Activated gamma-delta T cell treated with anti-CD3 and anti-CD28 coated beads, Interleukin-2, amount 50 U/mL, for 16 hours (primary cell): ENCODE measurements at regions not wholly inside any gene's neighbourhood (a gene's known extent, or its start where the extent isn't known, plus 50 kb on each side); places are given as distances from the start of the nearest gene placed in this dataset.

Experiments used
- DNase-seq: peaks from one replicate; pipeline ENCODE4 v3.0.0-alpha.2; 2020; ENCODE audit warnings: low read depth

GRCh38 chr15:93640411-93640962 lies 551.5 kb upstream of the RGMA start:
- DNase-seq = no peak

GRCh38 chr15:93631958-93632618 lies 543.1 kb upstream of the RGMA start:
- no peak for DNase-seq

GRCh38 chr15:93619597-93619996 lies 530.6 kb upstream of the RGMA start:
- no peak for DNase-seq

GRCh38 chr15:93617443-93617842 lies 528.4 kb upstream of the RGMA start:
- DNase-seq = no peak

- DNase-seq = no peak
These were observed 525.5 kb upstream of the RGMA start for GRCh38 chr15:93614386-93615104.

GRCh38 chr15:93613386-93613785 lies 524.4 kb upstream of the RGMA start:
- DNase-seq = no peak

- no peak for DNase-seq
These were observed 523.9 kb upstream of the RGMA start for GRCh38 chr15:93612953-93613352.

GRCh38 chr15:93610944-93611343 lies 521.9 kb upstream of the RGMA start:
- no peak for DNase-seq

- no peak for DNase-seq
These were observed 519.7 kb upstream of the RGMA start for GRCh38 chr15:93608643-93609148.

- DNase-seq = no peak
These were observed 514.5 kb upstream of the RGMA start for GRCh38 chr15:93603550-93603949.

GRCh38 chr15:93587059-93587521 lies 498.1 kb upstream of the RGMA start:
- DNase-seq = no peak

- no peak for DNase-seq
These were observed 496.0 kb upstream of the RGMA start for GRCh38 chr15:93585012-93585411.

- DNase-seq = no peak
These were observed 495.0 kb upstream of the RGMA start for GRCh38 chr15:93583968-93584367.

GRCh38 chr15:93583552-93583951 lies 494.5 kb upstream of the RGMA start:
- no peak for DNase-seq

- DNase-seq = no peak
These were observed 481.5 kb upstream of the RGMA start for GRCh38 chr15:93570527-93570926.

GRCh38 chr15:93566762-93567161 lies 477.8 kb upstream of the RGMA start:
- DNase-seq = no peak

GRCh38 chr15:93565201-93565600 lies 476.2 kb upstream of the RGMA start:
- no peak for DNase-seq

GRCh38 chr15:93563218-93563617 lies 474.2 kb upstream of the RGMA start:
- no peak for DNase-seq

GRCh38 chr15:93562395-93563123 lies 473.5 kb upstream of the RGMA start:
- DNase-seq = no peak

- no peak for DNase-seq
These were observed 468.7 kb upstream of the RGMA start for GRCh38 chr15:93557696-93558095.

GRCh38 chr15:93553167-93553935 lies 464.3 kb upstream of the RGMA start:
- no peak for DNase-seq

- no peak for DNase-seq
These were observed 454.1 kb upstream of the RGMA start for GRCh38 chr15:93543093-93543492.
